ENCODE measurements at regions not wholly inside any gene's neighbourhood (a gene's known extent, or its start where the extent isn't known, plus 50 kb on each side); places are given as distances from the start of the nearest gene placed in this dataset.
"Not testable (repeated sequence)": the region's sequence is repeated elsewhere in the genome, so short reads cannot be mapped to it uniquely, and the experiment has no call there.

DNA sequence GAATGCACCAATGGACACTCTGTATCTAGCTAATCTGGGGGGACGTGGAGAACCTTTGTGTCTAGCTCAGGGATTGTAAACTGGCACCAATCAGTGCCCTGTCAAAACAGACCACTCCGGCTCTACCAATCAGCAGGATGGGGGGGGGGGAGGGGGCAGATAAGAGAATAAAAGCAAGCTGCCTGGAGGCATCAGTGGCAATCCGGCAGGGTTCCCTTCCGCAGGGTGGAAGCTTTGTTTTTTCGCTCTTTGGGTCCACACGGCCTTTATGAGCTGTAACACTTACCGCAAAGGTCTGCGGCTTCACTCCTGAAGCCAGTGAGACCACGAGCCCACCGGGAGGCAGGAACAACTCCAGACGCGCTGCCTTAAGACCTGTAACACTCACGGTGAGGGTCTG is 827.1 kb downstream of the PLOD2 start:
- no peak for DNase-seq

DNA sequence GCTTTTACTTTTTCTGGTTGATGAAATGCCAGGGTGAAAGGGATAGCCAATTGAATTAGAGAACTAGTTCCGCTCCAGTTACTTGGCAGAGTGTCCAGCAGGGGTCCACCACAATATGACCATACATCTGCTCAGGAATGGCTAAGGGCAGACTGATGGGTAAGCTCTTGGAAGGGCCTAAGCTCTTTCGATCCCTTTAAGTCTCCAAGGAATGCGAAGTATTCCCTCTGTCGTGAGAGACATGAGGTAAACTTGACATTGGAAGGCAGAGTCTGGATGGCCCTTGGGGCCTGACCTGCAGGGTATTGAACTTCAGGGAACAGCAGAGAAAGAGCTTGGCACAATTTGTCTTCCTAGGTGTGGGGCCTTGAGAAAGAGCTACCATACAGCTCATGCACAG is 805.8 kb downstream of the PLOD2 start:
- no peak for DNase-seq

DNA sequence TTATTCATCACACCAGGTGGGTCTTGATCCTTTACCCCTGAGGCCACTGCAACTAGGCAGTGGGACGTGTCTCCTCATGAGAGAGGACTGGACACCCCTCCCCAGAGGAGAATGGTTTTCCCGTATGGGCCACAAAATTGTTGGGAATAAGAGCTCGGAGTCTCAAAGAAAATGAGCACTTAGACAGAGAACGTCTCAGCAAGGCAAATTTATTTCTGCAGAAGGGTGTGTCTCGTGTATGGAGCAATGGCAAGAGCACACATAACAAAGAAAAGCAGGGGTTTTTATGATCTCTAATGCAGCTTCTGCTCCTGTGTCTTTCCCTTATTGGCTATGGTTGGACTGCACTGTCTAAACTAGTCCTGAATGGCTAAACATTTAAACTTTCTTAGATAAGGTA is 803.5 kb downstream of the PLOD2 start:
- no peak for DNase-seq

DNA sequence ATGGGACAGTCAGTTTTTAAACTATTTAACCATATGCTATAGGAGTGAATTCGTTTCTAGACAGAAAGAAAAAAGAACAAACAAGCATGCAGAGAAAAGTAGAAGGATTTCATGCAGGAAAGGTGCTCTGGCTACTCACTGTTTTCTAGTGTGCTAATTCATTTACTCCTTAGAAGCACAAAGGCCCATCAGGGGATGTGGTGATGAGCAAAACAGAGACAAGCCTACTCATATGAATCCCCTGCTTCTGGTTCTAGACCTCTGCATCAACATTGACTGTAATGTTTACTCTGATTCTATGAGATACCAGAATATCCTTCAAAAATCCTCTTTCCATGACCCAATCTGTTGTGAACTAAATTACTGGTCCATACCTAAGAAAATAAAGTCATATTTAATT is 801.9 kb downstream of the PLOD2 start:
- no peak for DNase-seq

DNA sequence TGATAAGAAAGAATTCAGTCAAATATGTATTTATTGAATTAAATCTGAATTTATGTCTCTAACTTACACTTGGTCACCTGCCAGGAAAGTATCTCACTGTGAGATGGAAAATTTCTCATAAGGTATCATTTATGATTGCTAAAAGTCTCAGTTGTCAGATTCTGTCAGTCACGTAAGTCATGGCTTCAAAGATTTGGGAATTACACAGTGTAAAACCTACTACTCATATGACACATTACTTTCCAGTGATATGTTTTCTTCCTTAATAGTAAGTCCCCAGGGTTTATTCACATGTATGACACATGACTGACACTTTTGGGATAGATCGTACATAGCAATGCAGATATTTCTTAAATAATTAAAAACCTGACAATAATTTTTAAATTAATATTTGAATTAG is 792.2 kb downstream of the PLOD2 start:
- DNase-seq: no peak

DNA sequence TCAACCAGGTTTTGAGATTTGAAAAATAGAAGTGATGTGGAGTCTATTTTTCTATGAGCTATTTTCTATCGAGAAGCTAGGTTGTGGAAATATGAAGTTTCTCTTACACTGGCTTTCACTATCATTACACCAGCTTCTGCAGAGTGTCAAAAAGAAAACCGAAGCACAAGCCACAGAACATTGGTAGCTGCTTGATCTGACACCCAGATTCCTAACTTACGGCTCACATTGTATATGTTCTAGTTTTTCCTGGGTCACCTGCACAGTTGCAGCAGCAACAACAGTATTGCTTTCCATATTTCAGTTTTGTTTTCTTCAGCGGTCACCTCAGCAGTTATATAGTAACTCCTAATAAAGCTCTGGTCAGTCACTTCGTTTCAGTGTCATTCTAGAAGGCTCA is 790.1 kb downstream of the PLOD2 start:
- no peak for DNase-seq

DNA sequence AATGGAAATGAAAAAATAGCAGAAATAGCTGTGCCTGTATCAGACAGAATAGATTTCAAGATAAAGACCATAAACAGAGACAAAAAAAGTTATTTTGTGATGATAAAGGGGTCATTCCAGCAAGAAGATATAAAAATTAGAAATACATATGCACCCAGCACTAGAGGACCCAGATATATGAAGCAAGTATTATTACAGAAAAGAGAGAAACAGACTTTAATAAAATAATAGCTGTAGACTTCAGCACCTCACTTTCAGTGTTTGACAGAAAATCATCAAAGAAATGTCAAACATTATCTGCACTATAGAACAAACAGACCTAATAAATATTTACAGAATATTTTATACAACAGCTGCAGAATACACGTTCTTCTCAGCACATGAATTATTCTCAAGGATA is 783.7 kb downstream of the PLOD2 start:
- no peak for DNase-seq

DNA sequence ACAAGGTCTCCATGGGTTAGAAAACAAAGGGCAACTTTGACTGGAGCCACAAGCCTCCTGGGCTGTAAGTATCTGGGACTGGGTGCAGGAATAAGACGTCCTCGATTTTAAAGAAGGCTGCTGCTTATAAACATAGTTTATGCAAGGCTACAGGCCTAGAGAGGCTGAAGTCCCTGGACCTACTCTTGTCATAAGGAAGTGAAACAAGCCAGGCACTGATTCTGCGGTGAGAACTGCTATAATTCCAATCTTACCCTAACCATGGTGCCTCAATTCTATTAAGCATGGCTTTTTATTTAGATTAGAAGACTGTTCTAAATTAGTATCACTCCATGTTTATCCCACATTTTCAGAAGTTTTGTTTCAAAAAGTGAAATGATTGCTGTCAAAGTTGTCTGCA is 777.6 kb downstream of the PLOD2 start:
- DNase-seq: no peak

DNA sequence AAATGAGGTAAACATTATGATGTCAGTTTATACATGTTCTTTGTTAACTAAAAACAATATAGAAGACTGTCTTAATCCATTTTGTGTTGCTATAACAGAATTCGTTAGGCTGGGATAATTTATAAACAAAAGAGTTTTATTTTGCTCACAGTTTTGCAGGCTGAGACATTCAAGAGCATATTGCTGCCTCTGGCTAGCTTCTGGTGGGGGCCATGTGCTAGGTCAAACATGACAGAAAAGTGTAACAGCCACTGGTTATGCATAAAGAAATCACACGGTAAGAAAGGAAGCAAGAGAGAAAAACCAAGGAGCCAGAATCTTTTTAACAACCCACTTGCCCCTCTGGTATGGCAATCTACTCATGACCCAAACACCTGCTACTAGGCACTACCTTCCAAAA is 776.7 kb downstream of the PLOD2 start:
- no peak for DNase-seq

DNA sequence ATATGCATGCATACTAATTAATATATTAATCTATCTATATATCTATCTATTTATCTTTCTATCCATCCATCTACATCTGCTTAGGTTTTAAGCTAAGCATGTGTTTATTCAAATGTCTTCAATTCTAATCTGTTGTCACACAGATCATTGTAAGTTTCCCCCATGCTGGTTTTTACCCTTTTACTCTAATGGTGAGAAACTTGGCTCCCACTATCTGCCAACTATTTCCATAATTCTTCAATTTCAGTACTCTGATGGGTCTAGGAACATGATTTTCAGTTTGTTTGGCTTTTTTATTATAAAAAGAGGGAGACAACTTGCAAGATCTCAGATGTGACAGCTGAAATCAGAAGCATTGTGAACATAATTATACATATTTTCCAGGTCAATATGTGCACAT is 773.8 kb downstream of the PLOD2 start:
- DNase-seq: no peak

DNA sequence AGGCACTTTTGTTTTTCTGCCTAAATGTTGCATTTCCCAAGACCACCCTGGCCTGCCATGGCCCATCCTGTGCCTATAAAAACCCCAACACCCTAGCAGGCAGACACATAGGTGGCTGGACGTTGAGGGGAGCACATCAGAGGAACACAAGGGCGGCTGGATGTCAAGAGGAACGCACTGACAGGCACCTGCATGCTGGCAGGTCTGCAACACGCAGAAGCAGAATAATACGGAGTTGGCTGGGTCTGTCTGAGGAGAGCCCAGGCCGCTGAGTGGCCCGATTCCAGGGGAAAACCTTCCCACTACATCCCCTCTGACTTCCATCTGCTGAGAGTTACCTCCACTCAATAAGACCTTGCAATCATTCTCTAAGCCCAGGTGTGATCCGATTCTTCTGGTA is 765.6 kb downstream of the PLOD2 start:
- DNase-seq: no peak

DNA sequence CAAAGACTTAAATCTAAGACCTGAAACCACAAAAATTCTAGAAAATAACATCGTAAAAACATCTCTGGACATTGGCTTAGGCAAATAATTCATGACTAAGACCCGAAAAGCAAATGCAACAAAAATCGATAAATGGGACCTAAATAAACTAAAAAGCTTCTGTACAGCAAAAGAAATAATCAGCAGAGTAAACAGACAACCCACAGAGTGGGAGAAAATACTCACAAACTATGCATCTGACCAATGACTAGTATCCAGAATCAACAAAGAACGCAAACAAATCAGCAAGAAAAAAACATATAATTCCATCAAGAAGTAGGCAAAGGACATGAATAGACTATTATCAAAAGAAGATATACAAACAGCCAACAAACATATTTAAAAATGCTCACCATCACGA is 749.4 kb downstream of the PLOD2 start:
- DNase-seq: no peak

DNA sequence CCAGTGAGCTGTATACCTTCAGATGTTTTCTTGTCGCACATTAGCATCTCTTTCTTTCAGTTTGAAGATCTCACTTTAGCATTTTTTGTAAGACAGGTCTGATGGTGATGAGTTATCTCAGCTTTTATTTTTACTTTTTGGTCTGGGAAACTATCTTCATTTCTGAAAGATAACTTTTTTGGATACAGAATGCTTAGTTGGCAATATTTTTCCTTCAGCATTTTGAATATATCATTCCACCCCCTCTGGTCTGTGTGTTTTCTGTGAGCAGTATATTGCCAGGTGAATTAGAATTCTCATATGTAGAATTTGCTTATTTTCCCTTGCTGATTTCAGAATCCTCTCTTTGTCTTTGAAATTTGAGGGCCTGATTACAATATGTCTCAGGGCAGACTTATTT is 743.3 kb downstream of the PLOD2 start:
- DNase-seq: no peak

DNA sequence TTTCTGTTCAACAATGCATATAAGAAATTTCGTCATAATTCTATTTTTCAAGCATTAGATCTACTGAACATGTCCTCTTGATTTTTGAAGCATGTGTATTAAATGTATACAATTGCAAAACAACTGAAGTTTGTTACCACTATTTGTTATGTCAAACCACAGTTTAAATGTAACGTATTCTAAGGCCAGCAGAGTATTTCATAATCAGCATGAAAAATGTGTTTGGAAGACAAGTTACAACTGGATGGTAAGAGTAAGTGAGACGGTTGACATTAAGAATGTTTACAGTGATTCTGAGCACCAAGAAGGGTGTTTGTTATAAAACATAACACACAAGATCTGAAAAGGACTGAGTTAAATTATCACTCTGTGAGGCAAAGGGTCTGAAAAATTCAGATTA is 738.4 kb downstream of the PLOD2 start:
- no peak for DNase-seq

DNA sequence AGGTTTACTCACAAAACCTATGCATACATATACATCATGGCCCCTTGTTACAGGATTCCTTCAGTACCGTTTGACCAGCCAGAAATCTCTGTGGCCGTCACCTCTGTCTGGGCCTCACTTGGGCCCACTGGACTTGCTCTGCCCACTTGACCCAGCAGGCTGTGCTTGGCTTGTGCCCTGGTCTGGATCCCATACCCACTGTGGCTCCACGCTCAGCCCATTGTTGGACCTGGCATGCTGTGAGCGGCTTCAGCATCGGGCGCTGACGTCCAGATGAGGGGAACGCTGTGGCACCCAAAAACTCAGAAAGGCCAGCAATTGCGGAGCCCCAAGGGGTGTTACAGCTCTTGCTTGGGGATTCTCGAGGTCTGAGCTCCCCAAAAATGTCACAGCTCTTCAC is 733.6 kb downstream of the PLOD2 start:
- DNase-seq: no peak

DNA sequence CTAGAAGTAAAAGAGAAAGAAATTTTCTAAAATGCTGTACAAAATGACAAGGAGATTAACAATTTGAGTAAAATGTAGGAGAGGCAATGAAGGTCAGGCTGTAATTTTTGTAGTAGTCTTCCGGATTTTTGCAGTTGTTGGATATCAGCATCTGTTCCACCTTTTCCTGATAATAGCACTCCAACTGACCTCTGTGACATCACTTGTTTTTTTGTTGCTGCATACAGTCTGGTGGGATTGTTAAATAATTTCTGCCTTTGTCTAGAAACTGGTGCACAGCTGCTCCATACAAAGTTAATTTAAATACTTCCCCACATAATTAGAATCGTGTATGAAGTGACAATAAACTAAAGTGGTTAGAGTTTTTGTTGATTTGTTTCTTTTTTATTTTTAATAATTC is 731.4 kb downstream of the PLOD2 start:
- DNase-seq: no peak

DNA sequence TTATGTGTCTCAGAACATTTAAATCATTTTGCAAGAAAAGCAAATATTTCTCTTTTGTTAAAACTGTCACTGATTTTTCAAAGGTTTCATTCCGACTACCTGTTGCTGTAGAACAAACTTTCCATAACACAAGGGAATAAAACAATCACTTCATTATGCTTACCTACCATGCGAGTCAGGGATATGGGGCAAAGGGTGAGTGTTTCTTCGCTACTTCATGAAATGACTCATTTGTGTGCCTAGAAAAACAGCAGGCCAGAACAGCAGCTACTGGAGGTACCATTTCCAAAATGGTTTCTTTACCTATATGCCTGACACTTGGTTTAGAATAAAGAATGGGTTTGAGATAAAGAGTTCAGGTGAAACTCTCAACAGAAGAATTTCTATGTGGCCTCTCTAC is 712.5 kb downstream of the PLOD2 start:
- no peak for DNase-seq

DNA sequence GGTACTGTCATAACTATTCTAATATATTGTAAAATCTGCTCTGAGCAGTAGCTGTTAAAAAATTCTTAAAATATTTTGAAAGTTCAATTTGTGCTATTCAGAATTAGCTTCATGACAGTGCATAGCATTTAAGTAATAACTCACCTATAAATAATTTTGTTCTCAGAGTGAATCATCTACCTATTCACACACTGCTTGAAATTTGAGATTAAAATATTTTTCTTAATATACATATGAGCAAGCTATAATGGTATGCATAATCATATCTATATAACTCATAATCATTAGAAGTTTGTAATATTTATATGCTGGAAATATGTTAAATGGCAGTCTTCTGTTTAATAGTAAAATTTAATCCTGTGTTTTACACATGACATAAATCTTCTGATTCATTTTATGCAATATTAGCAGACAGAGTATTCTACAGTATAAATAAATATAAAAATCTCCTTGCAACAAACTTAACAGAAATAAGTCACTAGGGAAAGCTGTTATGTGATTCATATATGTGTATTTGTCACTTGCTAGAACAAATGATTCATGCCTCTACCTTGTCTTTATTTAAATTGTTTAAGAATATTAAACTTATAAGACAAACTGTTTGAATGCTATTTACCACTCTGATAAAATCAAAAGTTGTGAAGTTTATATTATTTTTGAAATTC is 710.8 kb downstream of the PLOD2 start:
- DNase-seq: no peak

DNA sequence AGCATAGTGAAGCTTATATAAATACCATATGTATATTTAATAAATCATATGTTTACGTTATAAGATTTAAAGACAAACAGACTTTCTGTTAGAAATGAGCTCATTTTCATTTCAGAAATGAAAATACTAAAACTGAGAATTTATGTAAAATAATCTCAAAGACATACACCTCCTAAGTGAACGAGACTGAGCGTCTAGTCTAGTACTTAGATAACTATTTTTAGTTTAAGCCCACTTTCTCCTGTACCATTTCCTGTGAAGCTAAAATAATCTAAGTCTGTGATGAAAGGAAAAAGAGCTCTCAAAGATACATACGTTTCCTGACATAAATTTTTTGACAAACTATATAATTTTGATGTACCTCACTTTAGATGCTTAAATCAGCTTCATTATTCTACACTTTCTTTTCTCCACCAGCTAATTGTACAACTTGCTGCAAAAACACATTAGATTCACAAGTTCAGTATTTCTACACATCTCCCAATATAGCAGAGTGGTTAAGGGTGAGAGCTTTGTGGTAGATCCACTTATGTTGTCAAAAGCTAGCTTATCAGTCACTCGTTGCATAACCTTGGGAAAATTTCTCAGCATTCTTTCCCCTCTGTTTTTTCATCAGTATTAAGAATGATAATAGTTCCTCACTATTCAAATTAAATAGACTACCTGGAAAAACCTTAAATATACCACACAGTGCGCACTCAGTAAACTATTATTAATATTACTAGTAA is 703.0 kb downstream of the PLOD2 start:
- DNase-seq: no peak

DNA sequence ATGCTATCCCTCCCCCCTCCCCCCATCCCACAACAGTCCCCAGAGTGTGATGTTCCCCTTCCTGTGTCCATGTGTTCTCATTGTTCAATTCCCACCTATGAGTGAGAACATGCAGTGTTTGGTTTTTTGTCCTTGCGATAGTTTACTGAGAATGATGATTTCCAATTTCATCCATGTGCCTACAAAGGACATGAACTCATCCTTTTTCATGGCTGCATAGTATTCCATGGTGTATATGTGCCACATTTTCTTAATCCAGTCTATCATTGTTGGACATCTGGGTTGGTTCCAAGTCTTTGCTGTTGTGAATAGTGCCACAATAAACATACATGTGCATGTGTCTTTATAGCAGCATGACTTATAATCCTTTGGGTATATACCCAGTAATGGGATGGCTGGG is 701.3 kb downstream of the PLOD2 start:
- not testable (repeated sequence) for DNase-seq

DNA sequence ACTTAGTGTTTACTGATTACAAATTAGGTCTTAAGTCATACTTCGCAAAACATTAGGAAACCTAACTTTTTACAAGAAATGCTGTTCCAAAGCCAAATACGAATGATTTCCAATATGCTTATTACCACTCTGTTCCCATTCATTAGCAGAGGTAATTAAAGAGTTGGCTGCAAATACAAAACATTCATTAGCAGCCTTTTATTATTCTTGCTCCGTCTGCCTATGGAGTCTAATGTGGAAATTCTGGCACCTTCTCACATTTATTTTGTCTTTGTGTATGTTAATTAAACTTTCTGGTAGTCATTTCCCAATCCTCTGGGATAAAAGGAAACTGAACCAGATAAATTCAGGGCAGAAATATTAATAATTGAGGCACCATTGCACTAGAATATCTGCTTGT is 689.0 kb downstream of the PLOD2 start:
- DNase-seq: peak in 1 of 2 donors; percentile 5

DNA sequence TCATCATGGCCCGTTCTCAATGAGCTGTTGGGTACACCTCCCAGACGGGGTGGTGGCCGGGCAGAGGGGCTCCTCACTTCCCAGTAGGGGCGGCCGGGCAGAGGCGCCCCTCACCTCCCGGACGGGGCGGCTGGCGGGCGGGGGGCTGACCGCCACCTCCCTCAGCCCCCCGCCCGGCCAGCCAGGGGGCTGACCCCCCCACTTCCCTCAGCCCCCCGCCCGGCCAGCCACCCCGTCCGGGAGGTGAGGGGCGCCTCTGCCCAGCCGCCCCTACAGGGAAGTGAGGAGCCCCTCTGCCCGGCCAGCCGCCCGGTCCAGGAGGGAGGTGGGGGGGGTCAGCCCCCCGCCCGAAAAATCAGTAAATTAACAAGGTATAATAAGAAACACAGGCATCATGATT is 678.2 kb downstream of the PLOD2 start:
- DNase-seq: not testable (repeated sequence)

DNA sequence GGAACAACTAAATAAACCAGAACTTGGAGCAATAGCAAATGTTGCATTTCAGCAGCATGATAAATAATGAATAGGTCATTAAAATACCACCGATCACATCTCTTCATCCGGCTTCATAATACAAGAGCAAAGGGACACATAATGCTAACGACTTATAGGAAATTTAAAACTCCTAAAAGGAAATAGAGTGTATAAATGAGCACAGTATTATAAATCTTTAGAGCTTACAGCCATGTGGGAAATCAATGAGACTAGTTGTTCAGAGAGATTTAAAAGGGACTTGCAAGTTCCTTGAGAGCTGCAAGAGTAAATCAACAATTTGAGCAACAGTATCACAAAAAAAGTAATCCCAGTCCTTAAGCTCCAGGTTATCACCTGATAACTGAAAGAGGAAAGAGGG is 677.0 kb downstream of the PLOD2 start:
- no peak for DNase-seq

DNA sequence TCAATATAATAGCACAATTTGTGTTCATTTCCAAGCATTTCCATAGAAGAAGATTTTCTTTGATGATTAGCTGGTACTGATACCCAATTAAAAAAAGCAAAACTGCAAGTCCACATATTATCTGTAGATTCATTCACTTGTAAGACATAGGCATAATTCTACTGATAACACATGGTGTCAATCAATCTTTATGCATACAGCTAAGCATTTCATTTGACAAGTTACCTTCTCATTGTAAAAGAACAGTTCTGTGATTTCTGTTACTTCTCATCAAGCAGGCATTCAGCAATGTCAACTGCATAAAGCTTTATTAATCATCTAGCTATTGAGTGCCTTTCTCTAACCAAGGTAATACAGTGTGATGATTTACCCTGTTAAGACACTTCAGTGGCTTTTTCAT is 672.0 kb downstream of the PLOD2 start:
- DNase-seq: no peak

Measured in hippocampal formation (tissue), 2 donors.